ENCODE measurements at regions not wholly inside any gene's neighbourhood (a gene's known extent, or its start where the extent isn't known, plus 50 kb on each side); places are given as distances from the start of the nearest gene placed in this dataset.

DNA sequence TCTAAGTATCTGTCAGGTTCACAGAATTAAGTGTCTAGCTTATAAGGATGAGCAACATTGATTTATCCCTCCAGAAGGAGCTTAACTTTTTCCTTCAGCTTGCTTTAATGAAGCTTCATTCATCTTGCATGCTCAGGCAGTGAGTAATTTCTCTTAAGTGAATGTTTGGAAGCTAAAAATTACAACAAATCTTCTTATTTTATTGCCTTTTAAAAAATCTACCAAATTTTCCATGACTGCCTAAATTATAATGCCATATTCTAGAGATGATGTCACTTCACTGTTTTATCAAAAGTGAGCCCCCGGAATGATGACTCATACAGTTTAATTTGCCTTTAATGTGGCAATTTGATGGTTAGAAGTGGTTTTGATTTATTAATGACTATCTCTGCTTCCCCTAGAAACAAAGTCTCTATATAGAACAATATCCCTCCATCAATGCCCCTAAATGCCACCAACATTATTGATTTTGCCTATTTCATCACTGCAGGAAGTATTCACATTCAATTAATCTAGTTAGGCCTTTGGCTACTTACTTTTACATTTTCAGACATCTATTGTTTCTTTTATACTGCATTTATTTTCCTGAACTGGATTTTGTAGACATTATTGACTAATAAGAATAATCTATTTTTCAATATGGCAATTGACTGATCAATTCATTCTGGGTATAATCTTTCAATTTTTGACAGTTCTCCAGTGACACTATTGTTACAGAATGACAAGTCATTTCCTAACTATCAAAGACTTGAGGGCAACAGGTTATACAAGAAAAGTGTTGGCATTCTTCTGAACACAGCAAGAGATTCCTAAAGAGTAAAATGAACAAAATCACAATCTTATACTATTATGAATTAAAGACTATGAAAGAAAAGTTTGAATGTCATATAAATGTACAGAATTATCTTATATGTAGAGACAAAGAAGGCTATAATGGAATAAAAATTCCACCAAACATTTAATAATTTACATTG lies 139.3 kb upstream of the ODAD2 start:
- TF ChIP-seq POLR2A (IDR thresholded peaks at IDR 0.05; ENCODE audit: low read depth, low read length) (no peak), POLR2AphosphoS5 (IDR thresholded peaks at IDR 0.05; ENCODE audit: low read depth, low read length) (no peak)

All from GM12891 (cell line).